Activated CD4-positive, CD25-positive, alpha-beta regulatory T cell (primary cell): ENCODE measurements at regions not wholly inside any gene's neighbourhood (a gene's known extent, or its start where the extent isn't known, plus 50 kb on each side); places are given as distances from the start of the nearest gene placed in this dataset.

Experiments used
- DNase-seq, 4 experiments: peaks; one replicate each; lab custom pipeline; 2025; lab: John Stamatoyannopoulos, UW

- no peak for DNase-seq
Measured at GRCh38 chr10:28060031-28060607, 61.2 kb upstream of the ODAD2 start.

- no peak for DNase-seq
Measured at GRCh38 chr10:28058746-28059145, 59.9 kb upstream of the ODAD2 start.

- DNase-seq, result no peak
Measured at GRCh38 chr10:28054228-28054860, 55.5 kb upstream of the ODAD2 start.

- DNase-seq, result no peak
Measured at GRCh38 chr10:28049286-28049685, 50.4 kb upstream of the ODAD2 start.
